ENCODE measurements at regions not wholly inside any gene's neighbourhood (a gene's known extent, or its start where the extent isn't known, plus 50 kb on each side); places are given as distances from the start of the nearest gene placed in this dataset.
"Not testable (repeated sequence)": the region's sequence is repeated elsewhere in the genome, so short reads cannot be mapped to it uniquely, and the experiment has no call there.

GRCh38 chr10:30701451-30702173, 72.1 kb upstream of the LYZL2 start:
- DNase-seq, result peak in 1 of 2 donors; percentile 46
- H3K4me1 ChIP-seq, result no peaks in the 10 kb centered on the region
- H3K4me3 ChIP-seq, result no peak overlapping the region
- H3K27ac ChIP-seq, result peak overlapping the region in 3 of 4 donors; percentile 12 to 56 (median 53)
- ATAC-seq (ENCODE audit: low FRiP score in 2 of 2), result peak in 1 of 2 donors; percentile 74
- no peaks in the 10 kb centered on the region for H3K36me3 ChIP-seq
- H3K27me3 ChIP-seq, result no peaks in the 10 kb centered on the region
- TF ChIP-seq CTCF (IDR thresholded peaks at IDR 0.05) (no peak), EP300 (IDR thresholded peaks at IDR 0.05) (no peak), POLR2AphosphoS5 (IDR thresholded peaks at IDR 0.05) (peak in 1 of 2 donors; percentile 30), POLR2A (IDR thresholded peaks at IDR 0.05) (peak in 1 of 4 donors; percentile 18)
- no peaks in the 10 kb centered on the region for H3K9me3 ChIP-seq
- WGBS, 2 donors, result 51 to 52% methylated on average over 9 to 13 of the region's 13 CpGs

GRCh38 chr10:30697806-30698205, 68.3 kb upstream of the LYZL2 start:
- ATAC-seq (ENCODE audit: low FRiP score in 2 of 2) (no peak), DNase-seq (no peak)

GRCh38 chr10:30697221-30697620, 67.7 kb upstream of the LYZL2 start:
- not testable (repeated sequence) for DNase-seq; ATAC-seq (ENCODE audit: low FRiP score in 2 of 2); H3K27me3 ChIP-seq; H3K4me1 ChIP-seq; H3K36me3 ChIP-seq; H3K9me3 ChIP-seq; H3K27ac ChIP-seq; H3K4me3 ChIP-seq
- 50 to 55% methylated on average over 15 to 17 of the region's 17 CpGs for WGBS, 2 donors

More at GRCh38 chr10:30697806-30698205, 68.3 kb upstream of the LYZL2 start:
- Histone ChIP-seq H3K36me3 (no peaks in the 10 kb centered on the region), H3K4me1 (no peaks in the 10 kb centered on the region), H3K27me3 (no peaks in the 10 kb centered on the region), H3K9me3 (no peaks in the 10 kb centered on the region), H3K4me3 (no peak overlapping the region), H3K27ac (no peak overlapping the region)
- 78 to 81% methylated on average over 3 of the region's 3 CpGs for WGBS, 2 donors
- TF ChIP-seq EP300 (IDR thresholded peaks at IDR 0.05) (no peak), POLR2A (IDR thresholded peaks at IDR 0.05) (no peak), POLR2AphosphoS5 (IDR thresholded peaks at IDR 0.05) (no peak), CTCF (IDR thresholded peaks at IDR 0.05) (no peak)

GRCh38 chr10:30696416-30697185, 67.0 kb upstream of the LYZL2 start:
- H3K4me3 ChIP-seq; H3K27ac ChIP-seq; ATAC-seq (ENCODE audit: low FRiP score in 2 of 2); H3K27me3 ChIP-seq; DNase-seq; H3K9me3 ChIP-seq; H3K36me3 ChIP-seq; H3K4me1 ChIP-seq: not testable (repeated sequence)
- WGBS, 2 donors, result 88% methylated on average over 5 to 9 of the region's 10 CpGs

GRCh38 chr10:30695481-30696236, 66.1 kb upstream of the LYZL2 start:
- not testable (repeated sequence) for H3K4me3 ChIP-seq; H3K9me3 ChIP-seq; DNase-seq; H3K27me3 ChIP-seq; H3K4me1 ChIP-seq; H3K27ac ChIP-seq; H3K36me3 ChIP-seq; ATAC-seq (ENCODE audit: low FRiP score in 2 of 2)
- WGBS, 2 donors, result 58 to 78% methylated on average over 8 to 18 of the region's 18 CpGs

- H3K36me3 ChIP-seq, result no peaks in the 10 kb centered on the region
- no peak overlapping the region for H3K27ac ChIP-seq
- DNase-seq, result no peak
- no peaks in the 10 kb centered on the region for H3K9me3 ChIP-seq
- ATAC-seq (ENCODE audit: low FRiP score in 2 of 2), result no peak
- no peaks in the 10 kb centered on the region for H3K27me3 ChIP-seq
- 88% methylated on average over 6 of the region's 6 CpGs for WGBS, 2 donors
- no peaks in the 10 kb centered on the region for H3K4me1 ChIP-seq
- no peak overlapping the region for H3K4me3 ChIP-seq
- TF ChIP-seq POLR2AphosphoS5 (IDR thresholded peaks at IDR 0.05) (no peak), EP300 (IDR thresholded peaks at IDR 0.05) (no peak), CTCF (IDR thresholded peaks at IDR 0.05) (no peak), POLR2A (IDR thresholded peaks at IDR 0.05) (no peak)
These were observed 65.1 kb upstream of the LYZL2 start for GRCh38 chr10:30694518-30695228.
